ENCODE measurements at regions not wholly inside any gene's neighbourhood (a gene's known extent, or its start where the extent isn't known, plus 50 kb on each side); places are given as distances from the start of the nearest gene placed in this dataset.

GRCh38 chr11:81059356-81059755 lies 1618.5 kb upstream of the TENM4 start:
- TF ChIP-seq CTCF (IDR thresholded peaks at IDR 0.05; ENCODE audit: low read length) (no peak), EZH2 (IDR thresholded peaks at IDR 0.05; ENCODE audit: borderline replicate concordance, low read length) (no peak)

Data from OCI-LY1 (cell line).